Ishikawa (cell line): ENCODE measurements at regions not wholly inside any gene's neighbourhood (a gene's known extent, or its start where the extent isn't known, plus 50 kb on each side); places are given as distances from the start of the nearest gene placed in this dataset.

Experiments
- CREB1 ChIP-seq: IDR thresholded peaks from 2 replicates; pipeline ENCODE4 v1.6.1; 2012; ENCODE audit warnings: low read depth
- EP300 ChIP-seq: IDR thresholded peaks from 2 replicates; pipeline ENCODE4 v1.6.1; 2012; ENCODE audit warnings: borderline replicate concordance
- RAD21 ChIP-seq: IDR thresholded peaks from 2 replicates; pipeline ENCODE4 v1.6.1; 2012; ENCODE audit warnings: low read depth
- TAF1 ChIP-seq: IDR thresholded peaks from 2 replicates; pipeline ENCODE4 v1.6.1; 2012; ENCODE audit warnings: low read depth, mild to moderate bottlenecking
- TCF12 ChIP-seq: IDR thresholded peaks from 2 replicates; pipeline ENCODE4 v1.6.1; 2012; ENCODE audit warnings: low read depth
- TEAD4 ChIP-seq: IDR thresholded peaks from 2 replicates; pipeline ENCODE4 v1.6.1; 2012
- YY1 ChIP-seq: IDR thresholded peaks from 2 replicates; pipeline ENCODE4 v1.6.1; 2012; ENCODE audit warnings: low read depth
- TF ChIP-seq, protein P1 (sequence below): IDR thresholded peaks from 2 replicates; pipeline ENCODE4 v1.6.1; 2012
- TF ChIP-seq, protein P2 (sequence below): IDR thresholded peaks from 2 replicates; pipeline ENCODE4 v1.6.1; 2012

DNA sequence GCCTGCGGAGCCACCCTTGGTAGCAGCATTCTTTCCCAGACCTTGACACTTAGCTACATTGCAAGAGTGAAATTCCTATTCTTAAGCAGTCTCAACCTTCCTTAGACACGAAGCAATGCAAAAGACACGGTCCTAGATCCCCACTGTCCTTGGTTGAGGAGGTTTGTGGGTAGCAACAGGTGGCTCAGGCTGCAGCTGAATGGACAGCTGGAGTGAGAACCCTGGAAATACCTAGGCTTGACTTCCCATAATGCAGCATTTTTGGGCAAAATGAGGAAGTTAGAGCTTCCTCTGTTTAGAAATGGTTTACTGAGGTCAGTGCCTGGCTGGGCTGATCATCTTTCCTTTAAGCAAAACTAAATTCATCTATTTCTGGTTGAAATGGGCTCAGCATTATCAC lies 296.6 kb downstream of the RFC3 start:
- TF ChIP-seq YY1 (no peak), TCF12 (no peak), TEAD4 (no peak), TAF1 (no peak), RAD21 (no peak), CREB1 (no peak), EP300 (no peak)
- TF ChIP-seq, protein P1, sequence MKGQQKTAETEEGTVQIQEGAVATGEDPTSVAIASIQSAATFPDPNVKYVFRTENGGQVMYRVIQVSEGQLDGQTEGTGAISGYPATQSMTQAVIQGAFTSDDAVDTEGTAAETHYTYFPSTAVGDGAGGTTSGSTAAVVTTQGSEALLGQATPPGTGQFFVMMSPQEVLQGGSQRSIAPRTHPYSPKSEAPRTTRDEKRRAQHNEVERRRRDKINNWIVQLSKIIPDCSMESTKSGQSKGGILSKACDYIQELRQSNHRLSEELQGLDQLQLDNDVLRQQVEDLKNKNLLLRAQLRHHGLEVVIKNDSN = no peak
- TF ChIP-seq, protein P2, sequence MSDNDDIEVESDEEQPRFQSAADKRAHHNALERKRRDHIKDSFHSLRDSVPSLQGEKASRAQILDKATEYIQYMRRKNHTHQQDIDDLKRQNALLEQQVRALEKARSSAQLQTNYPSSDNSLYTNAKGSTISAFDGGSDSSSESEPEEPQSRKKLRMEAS = no peak
